ENCODE measurements at regions not wholly inside any gene's neighbourhood (a gene's known extent, or its start where the extent isn't known, plus 50 kb on each side); places are given as distances from the start of the nearest gene placed in this dataset.

DNA sequence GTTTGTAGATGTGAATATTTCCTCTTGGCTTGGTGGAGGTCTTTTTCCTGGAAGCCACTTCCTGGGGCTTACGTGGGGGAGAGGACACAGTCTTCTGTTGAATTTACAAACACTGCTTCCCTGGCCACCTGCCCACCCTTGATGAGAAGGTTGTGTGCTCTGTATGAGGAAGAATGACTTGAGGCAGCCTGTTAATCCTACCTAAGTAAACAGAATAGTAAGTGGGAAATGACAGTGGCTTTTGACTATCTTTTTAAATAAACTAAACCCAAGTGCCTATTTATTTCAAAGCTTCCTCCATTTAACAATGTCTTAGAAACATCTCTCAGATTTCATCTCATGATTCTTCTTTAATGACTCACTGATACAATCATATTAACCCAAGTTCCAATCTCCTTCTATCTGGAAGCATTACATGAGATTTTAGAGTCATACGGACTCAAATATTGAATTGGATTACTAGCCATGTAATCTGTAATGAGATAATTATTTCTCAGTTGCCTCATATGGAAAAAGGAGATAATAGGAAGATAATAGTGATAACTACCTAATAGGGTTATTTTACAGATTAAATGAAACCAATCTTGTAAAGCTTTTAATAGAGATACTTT, 96.6 kb upstream of the SMIM36 start:
- Histone ChIP-seq H3K9me3 (ENCODE audit: insufficient read depth, low read depth, low read length) (no peaks in the 10 kb centered on the region), H2AFZ (ENCODE audit: low read length) (no peak overlapping the region), H3K27me3 (ENCODE audit: insufficient read depth, low read length, poor library complexity, severe bottlenecking) (no peaks in the 10 kb centered on the region), H3K79me2 (ENCODE audit: insufficient read depth, low read length) (no peaks in the 10 kb centered on the region), H3K4me1 (ENCODE audit: insufficient read depth, low read length, poor library complexity, severe bottlenecking) (no peaks in the 10 kb centered on the region), H3K4me3 (ENCODE audit: low read length, poor library complexity, severe bottlenecking) (no peak overlapping the region), H3K36me3 (ENCODE audit: insufficient read depth, low read length) (no peaks in the 10 kb centered on the region), H3K4me2 (ENCODE audit: low read depth, low read length, poor library complexity, severe bottlenecking) (no peak overlapping the region), H3K9ac (ENCODE audit: low read depth, low read length, poor library complexity, severe bottlenecking) (no peak overlapping the region), H3K9me2 (replicated peaks; ENCODE audit: low read depth, low read length) (no peaks in the 10 kb centered on the region), H4K20me1 (ENCODE audit: insufficient read depth, low read length, poor library complexity, severe bottlenecking) (no peaks in the 10 kb centered on the region), H3F3A (ENCODE audit: low read depth) (no peaks in the 10 kb centered on the region)
- TF ChIP-seq, protein P1, sequence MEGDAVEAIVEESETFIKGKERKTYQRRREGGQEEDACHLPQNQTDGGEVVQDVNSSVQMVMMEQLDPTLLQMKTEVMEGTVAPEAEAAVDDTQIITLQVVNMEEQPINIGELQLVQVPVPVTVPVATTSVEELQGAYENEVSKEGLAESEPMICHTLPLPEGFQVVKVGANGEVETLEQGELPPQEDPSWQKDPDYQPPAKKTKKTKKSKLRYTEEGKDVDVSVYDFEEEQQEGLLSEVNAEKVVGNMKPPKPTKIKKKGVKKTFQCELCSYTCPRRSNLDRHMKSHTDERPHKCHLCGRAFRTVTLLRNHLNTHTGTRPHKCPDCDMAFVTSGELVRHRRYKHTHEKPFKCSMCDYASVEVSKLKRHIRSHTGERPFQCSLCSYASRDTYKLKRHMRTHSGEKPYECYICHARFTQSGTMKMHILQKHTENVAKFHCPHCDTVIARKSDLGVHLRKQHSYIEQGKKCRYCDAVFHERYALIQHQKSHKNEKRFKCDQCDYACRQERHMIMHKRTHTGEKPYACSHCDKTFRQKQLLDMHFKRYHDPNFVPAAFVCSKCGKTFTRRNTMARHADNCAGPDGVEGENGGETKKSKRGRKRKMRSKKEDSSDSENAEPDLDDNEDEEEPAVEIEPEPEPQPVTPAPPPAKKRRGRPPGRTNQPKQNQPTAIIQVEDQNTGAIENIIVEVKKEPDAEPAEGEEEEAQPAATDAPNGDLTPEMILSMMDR (conservative IDR thresholded peaks at IDR 0.05; ENCODE audit: low read length): no peak
- no peak for TF ChIP-seq EZH2phosphoT487 (IDR thresholded peaks at IDR 0.05; ENCODE audit: borderline replicate concordance)

- Histone ChIP-seq H3K27me3 (ENCODE audit: insufficient read depth, low read length, poor library complexity, severe bottlenecking) (no peaks in the 10 kb centered on the region), H4K20me1 (ENCODE audit: insufficient read depth, low read length, poor library complexity, severe bottlenecking) (no peaks in the 10 kb centered on the region), H3F3A (ENCODE audit: low read depth) (no peaks in the 10 kb centered on the region), H3K4me1 (ENCODE audit: insufficient read depth, low read length, poor library complexity, severe bottlenecking) (no peaks in the 10 kb centered on the region), H3K9ac (ENCODE audit: low read depth, low read length, poor library complexity, severe bottlenecking) (no peak overlapping the region), H3K4me2 (ENCODE audit: low read depth, low read length, poor library complexity, severe bottlenecking) (no peak overlapping the region), H3K36me3 (ENCODE audit: insufficient read depth, low read length) (no peaks in the 10 kb centered on the region), H3K9me2 (replicated peaks; ENCODE audit: low read depth, low read length) (no peaks in the 10 kb centered on the region), H3K79me2 (ENCODE audit: insufficient read depth, low read length) (no peaks in the 10 kb centered on the region), H3K9me3 (ENCODE audit: insufficient read depth, low read depth, low read length) (no peaks in the 10 kb centered on the region), H3K4me3 (ENCODE audit: low read length, poor library complexity, severe bottlenecking) (no peak overlapping the region), H2AFZ (ENCODE audit: low read length) (no peak overlapping the region)
- TF ChIP-seq, protein P1 (conservative IDR thresholded peaks at IDR 0.05; ENCODE audit: low read length): no peak
- TF ChIP-seq EZH2phosphoT487 (IDR thresholded peaks at IDR 0.05; ENCODE audit: borderline replicate concordance): no peak
Observed at GRCh38 chr17:55606488-55606815, 95.2 kb upstream of the SMIM36 start.

- no peak overlapping the region for H3K4me3 ChIP-seq (ENCODE audit: low read length, poor library complexity, severe bottlenecking)
- H3K4me2 ChIP-seq (ENCODE audit: low read depth, low read length, poor library complexity, severe bottlenecking): no peak overlapping the region
- H3K79me2 ChIP-seq (ENCODE audit: insufficient read depth, low read length): no peaks in the 10 kb centered on the region
Observed at GRCh38 chr17:55605705-55606487, 94.6 kb upstream of the SMIM36 start.

More at GRCh38 chr17:55605705-55606487, 94.6 kb upstream of the SMIM36 start:
- no peaks in the 10 kb centered on the region for H3K9me2 ChIP-seq (replicated peaks; ENCODE audit: low read depth, low read length)
- H3K4me1 ChIP-seq (ENCODE audit: insufficient read depth, low read length, poor library complexity, severe bottlenecking): no peaks in the 10 kb centered on the region
- no peaks in the 10 kb centered on the region for H3F3A ChIP-seq (ENCODE audit: low read depth)
- no peak overlapping the region for H2AFZ ChIP-seq (ENCODE audit: low read length)
- no peaks in the 10 kb centered on the region for H4K20me1 ChIP-seq (ENCODE audit: insufficient read depth, low read length, poor library complexity, severe bottlenecking)
- no peak for TF ChIP-seq EZH2phosphoT487 (IDR thresholded peaks at IDR 0.05; ENCODE audit: borderline replicate concordance)
- TF ChIP-seq, protein P1 (conservative IDR thresholded peaks at IDR 0.05; ENCODE audit: low read length): no peak
- no peak overlapping the region for H3K9ac ChIP-seq (ENCODE audit: low read depth, low read length, poor library complexity, severe bottlenecking)
- H3K27me3 ChIP-seq (ENCODE audit: insufficient read depth, low read length, poor library complexity, severe bottlenecking): no peaks in the 10 kb centered on the region
- H3K36me3 ChIP-seq (ENCODE audit: insufficient read depth, low read length): no peaks in the 10 kb centered on the region
- no peaks in the 10 kb centered on the region for H3K9me3 ChIP-seq (ENCODE audit: insufficient read depth, low read depth, low read length)
